NCI-H1048 (cell line): ENCODE measurements at regions not wholly inside any gene's neighbourhood (a gene's known extent, or its start where the extent isn't known, plus 50 kb on each side); places are given as distances from the start of the nearest gene placed in this dataset.
"Not testable (repeated sequence)": the region's sequence is repeated elsewhere in the genome, so short reads cannot be mapped to it uniquely, and the experiment has no call there.

Experiments used
- DNase-seq: peaks from one replicate; lab custom pipeline; 2025; lab: John Stamatoyannopoulos, UW

GRCh38 chr7:65744406-65744805, 128.5 kb upstream of the VKORC1L1 start:
- no peak for DNase-seq

GRCh38 chr7:65746398-65746669, 126.5 kb upstream of the VKORC1L1 start:
- DNase-seq: no peak

- no peak for DNase-seq
These were observed 123.8 kb upstream of the VKORC1L1 start for GRCh38 chr7:65749039-65749438.

- DNase-seq: no peak
These were observed 123.4 kb upstream of the VKORC1L1 start for GRCh38 chr7:65749518-65749917.

- peak; percentile 82 for DNase-seq
These were observed 122.1 kb upstream of the VKORC1L1 start for GRCh38 chr7:65750511-65751344.

- DNase-seq: not testable (repeated sequence)
These were observed 118.8 kb upstream of the VKORC1L1 start for GRCh38 chr7:65754070-65754469.

- DNase-seq: not testable (repeated sequence)
These were observed 113.9 kb upstream of the VKORC1L1 start for GRCh38 chr7:65758991-65759390.

- DNase-seq: not testable (repeated sequence)
These were observed 110.2 kb upstream of the VKORC1L1 start for GRCh38 chr7:65762712-65763111.

- DNase-seq: not testable (repeated sequence)
These were observed 109.8 kb upstream of the VKORC1L1 start for GRCh38 chr7:65763114-65763513.

GRCh38 chr7:65770473-65771225, 102.2 kb upstream of the VKORC1L1 start:
- peak; percentile 77 for DNase-seq

- not testable (repeated sequence) for DNase-seq
These were observed 101.7 kb upstream of the VKORC1L1 start for GRCh38 chr7:65771226-65771569.

- DNase-seq: not testable (repeated sequence)
These were observed 96.2 kb upstream of the VKORC1L1 start for GRCh38 chr7:65776677-65777076.

GRCh38 chr7:65789943-65790342, 82.9 kb upstream of the VKORC1L1 start:
- DNase-seq: not testable (repeated sequence)

- DNase-seq: not testable (repeated sequence)
These were observed 81.1 kb upstream of the VKORC1L1 start for GRCh38 chr7:65791788-65792187.

GRCh38 chr7:65792726-65793125, 80.1 kb upstream of the VKORC1L1 start:
- not testable (repeated sequence) for DNase-seq

GRCh38 chr7:65794671-65795391, 78.0 kb upstream of the VKORC1L1 start:
- DNase-seq: not testable (repeated sequence)

- not testable (repeated sequence) for DNase-seq
These were observed 77.5 kb upstream of the VKORC1L1 start for GRCh38 chr7:65795392-65795716.

- no peak for DNase-seq
These were observed 76.7 kb upstream of the VKORC1L1 start for GRCh38 chr7:65796205-65796604.

GRCh38 chr7:65797086-65797485, 75.8 kb upstream of the VKORC1L1 start:
- not testable (repeated sequence) for DNase-seq

- not testable (repeated sequence) for DNase-seq
These were observed 75.3 kb upstream of the VKORC1L1 start for GRCh38 chr7:65797566-65797965.

- DNase-seq: no peak
These were observed 74.5 kb upstream of the VKORC1L1 start for GRCh38 chr7:65798111-65799075.

- not testable (repeated sequence) for DNase-seq
These were observed 72.7 kb upstream of the VKORC1L1 start for GRCh38 chr7:65800191-65800590.
